B cell (primary cell): ENCODE measurements at regions not wholly inside any gene's neighbourhood (a gene's known extent, or its start where the extent isn't known, plus 50 kb on each side); places are given as distances from the start of the nearest gene placed in this dataset.

Experiments used
- ATAC-seq: fragments of 200-7000 bp; cut with Tn5 transposase; one replicate; pipeline ENCODE4 v1.10.0; 2021; ENCODE audit warnings: low read depth, mild to moderate bottlenecking, moderate number of reproducible peaks, moderate library complexity
- CTCF ChIA-PET: fragments of 350-600 bp; sonication (Branson Sonifier 250); formaldehyde crosslinking; loops from one replicate; lab custom pipeline; 2021; ENCODE audit warnings: antibody characterized with exemption, inconsistent platforms; lab: Charles Lee
- POLR2A ChIA-PET: fragments of 350-600 bp; sonication (Branson Sonifier 250); formaldehyde crosslinking; loops from one replicate; lab custom pipeline; 2021; ENCODE audit warnings: antibody characterized with exemption; lab: Charles Lee
- DNase-seq: peaks from one replicate; pipeline ENCODE4 v3.0.0; 2013
- H2AFZ ChIP-seq: 2 replicates; pipeline ENCODE4 v1.6.1; 2012; ENCODE audit warnings: mild to moderate bottlenecking, low read depth, low read length; ENCODE audit not compliant: insufficient read depth, poor library complexity, severe bottlenecking
- H3K27ac ChIP-seq, 2 donors: 1 replicate in 1 of 2; 2 replicates in 1 of 2; pipeline ENCODE4 v1.5.1; 2012 to 2013; ENCODE audit warnings: low read length in 2 of 2, mild to moderate bottlenecking in 2 of 2, moderate library complexity in 1 of 2
- H3K27me3 ChIP-seq, 4 experiments: fragments of 200-600 bp in 1 of 4; sonication (generic) in 1 of 4; replicated peaks in 1 of 4; 1 replicate in 2 of 4; 2 replicates in 2 of 4; pipeline versions ENCODE4 v1.6.1 to v1.7.0; 2013 to 2016; ENCODE audit warnings: low read length in 3 of 4, mild to moderate bottlenecking in 2 of 4, mixed read lengths in 1 of 4, moderate library complexity in 1 of 4; ENCODE audit not compliant: insufficient read depth in 4 of 4, control insufficient read depth in 3 of 4; ENCODE audit errors: control extremely low read depth in 1 of 4
- H3K36me3 ChIP-seq, 2 experiments: replicated peaks in 1 of 2; 1 replicate in 1 of 2; 2 replicates in 1 of 2; pipeline versions ENCODE4 v1.6.1 to v1.7.1; 2013; ENCODE audit warnings: low read length in 1 of 2; ENCODE audit not compliant: insufficient read depth in 2 of 2, control insufficient read depth in 1 of 2; ENCODE audit errors: control extremely low read depth in 1 of 2, extremely low read depth in 1 of 2
- H3K4me1 ChIP-seq, 2 donors: fragments of 200-600 bp in 1 of 2; sonication (generic) in 1 of 2; 1 replicate in 1 of 2; 2 replicates in 1 of 2; pipeline versions ENCODE4 v1.5.1 to v1.6.1; 2013 to 2017; ENCODE audit warnings: low read length in 2 of 2; ENCODE audit not compliant: control insufficient read depth in 2 of 2, insufficient read depth in 2 of 2
- H3K4me2 ChIP-seq: replicated peaks from 2 replicates; pipeline ENCODE3; 2012; ENCODE audit warnings: mild to moderate bottlenecking, low read depth, low read length; ENCODE audit not compliant: poor library complexity, severe bottlenecking
- H3K4me3 ChIP-seq, 5 experiments: fragments of 200-600 bp in 1 of 5; sonication (generic) in 1 of 5; 1 replicate in 3 of 5; 2 replicates in 2 of 5; pipeline versions ENCODE4 v1.5.1 to v1.7.0; 2011 to 2016; ENCODE audit warnings: low read length in 4 of 5, mild to moderate bottlenecking in 4 of 5, low read depth in 2 of 5, control low read depth in 1 of 5, moderate library complexity in 1 of 5; ENCODE audit not compliant: insufficient read depth in 1 of 5; ENCODE audit errors: control extremely low read depth in 1 of 5, extremely low read depth in 1 of 5
- H3K79me2 ChIP-seq: fragments of 200-600 bp; sonication (generic); one replicate; pipeline ENCODE4 v1.6.0; 2016; ENCODE audit warnings: low read length; ENCODE audit not compliant: control insufficient read depth, insufficient read depth
- H3K9ac ChIP-seq: fragments of 200-600 bp; sonication (generic); 2 replicates; pipeline ENCODE4 v1.6.1; 2017; ENCODE audit warnings: mild to moderate bottlenecking, low read length, moderate library complexity
- H3K9me3 ChIP-seq, 3 donors: one replicate each; pipeline versions ENCODE4 v1.6.1 to v1.7.1; 2013; ENCODE audit warnings: low read length in 2 of 3; ENCODE audit not compliant: control insufficient read depth in 2 of 3, insufficient read depth in 1 of 3; ENCODE audit errors: control extremely low read depth in 1 of 3
- H4K20me1 ChIP-seq: 2 replicates; pipeline ENCODE4 v1.6.0; 2012; ENCODE audit warnings: mild to moderate bottlenecking, low read length; ENCODE audit not compliant: insufficient read depth, control insufficient read depth, poor library complexity, severe bottlenecking
- H3K27ac Mint-ChIP-seq: one replicate; pipeline ENCODE4 v1.8.0; 2021; ENCODE audit warnings: mixed read lengths
- H3K27me3 Mint-ChIP-seq: one replicate; pipeline ENCODE4 v1.8.0; 2021; ENCODE audit warnings: mixed read lengths
- H3K4me1 Mint-ChIP-seq: one replicate; pipeline ENCODE4 v1.8.0; 2021; ENCODE audit warnings: mixed read lengths
- H3K4me3 Mint-ChIP-seq: one replicate; pipeline ENCODE4 v1.8.0; 2021; ENCODE audit warnings: mixed read lengths
- H3K9me3 Mint-ChIP-seq: one replicate; pipeline ENCODE4 v1.8.0; 2022; ENCODE audit warnings: mixed read lengths; ENCODE audit not compliant: insufficient read depth
- EZH2 ChIP-seq: IDR thresholded peaks from 2 replicates; pipeline ENCODE4 v1.6.1; 2012; ENCODE audit warnings: borderline replicate concordance, low read depth, mild to moderate bottlenecking, moderate library complexity, low read length; ENCODE audit not compliant: insufficient read depth, poor library complexity, severe bottlenecking
- WGBS: methylation state at CpG from one replicate; pipeline ENCODE4 v1.1.5; 2013; ENCODE audit warnings: missing lambda C conversion rate; ENCODE audit not compliant: insufficient coverage; 5-methylcytosine and 5-hydroxymethylcytosine counted together
- intact Hi-C: fragments of 100-400 bp; cut with micrococcal nuclease; formaldehyde crosslinking; loops from one replicate; pipeline ENCODE4 v1.10.0; 2022
- TF ChIP-seq, protein P1 (sequence below): fragments of 200-600 bp; IDR thresholded peaks from one replicate; pipeline ENCODE4 v1.8.0; 2022; ENCODE audit warnings: antibody characterized with exemption, mild to moderate bottlenecking

DNA sequence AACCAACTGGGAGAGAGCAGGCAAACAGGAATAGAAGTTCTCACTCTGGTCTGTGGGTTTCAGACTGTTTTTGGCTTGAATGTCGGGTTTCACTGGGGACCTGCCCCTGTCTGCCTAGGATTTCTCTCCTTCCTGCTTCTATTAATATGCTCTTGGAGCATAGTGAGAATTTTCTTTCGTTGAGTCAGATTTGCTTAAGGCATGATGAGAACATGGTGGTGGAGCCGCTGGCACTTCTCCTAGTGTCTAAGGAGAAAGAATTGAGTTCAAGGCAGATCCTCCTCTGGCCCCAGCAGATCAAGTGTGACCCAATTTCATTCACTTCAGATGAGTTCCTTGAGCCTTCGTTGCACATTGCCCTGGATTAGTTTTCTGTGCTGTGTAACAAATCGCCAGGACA lies 103.9 kb upstream of the HS6ST1 start:
- Mint-ChIP-seq H3K27me3 (no peaks in the 10 kb centered on the region), H3K27ac (no peak overlapping the region), H3K9me3 (no peaks in the 10 kb centered on the region), H3K4me1 (no peaks in the 10 kb centered on the region), H3K4me3 (no peak overlapping the region)
- CTCF ChIA-PET, result no interaction called here
- Histone ChIP-seq H3K27ac (no peak overlapping the region), H3K4me2 (no peak overlapping the region), H3K36me3 (no peaks in the 10 kb centered on the region), H3K9me3 (peaks cover 0 to 16% (median 0%) of the 10 kb centered on the region in 3 donors), H2AFZ (no peak overlapping the region), H3K4me3 (no peak overlapping the region), H4K20me1 (no peaks in the 10 kb centered on the region), H3K27me3 (no peaks in the 10 kb centered on the region), H3K4me1 (no peaks in the 10 kb centered on the region), H3K9ac (no peak overlapping the region), H3K79me2 (no peaks in the 10 kb centered on the region)
- ATAC-seq (no peak), DNase-seq (no peak)
- no peak for TF ChIP-seq EZH2
- TF ChIP-seq, protein P1, sequence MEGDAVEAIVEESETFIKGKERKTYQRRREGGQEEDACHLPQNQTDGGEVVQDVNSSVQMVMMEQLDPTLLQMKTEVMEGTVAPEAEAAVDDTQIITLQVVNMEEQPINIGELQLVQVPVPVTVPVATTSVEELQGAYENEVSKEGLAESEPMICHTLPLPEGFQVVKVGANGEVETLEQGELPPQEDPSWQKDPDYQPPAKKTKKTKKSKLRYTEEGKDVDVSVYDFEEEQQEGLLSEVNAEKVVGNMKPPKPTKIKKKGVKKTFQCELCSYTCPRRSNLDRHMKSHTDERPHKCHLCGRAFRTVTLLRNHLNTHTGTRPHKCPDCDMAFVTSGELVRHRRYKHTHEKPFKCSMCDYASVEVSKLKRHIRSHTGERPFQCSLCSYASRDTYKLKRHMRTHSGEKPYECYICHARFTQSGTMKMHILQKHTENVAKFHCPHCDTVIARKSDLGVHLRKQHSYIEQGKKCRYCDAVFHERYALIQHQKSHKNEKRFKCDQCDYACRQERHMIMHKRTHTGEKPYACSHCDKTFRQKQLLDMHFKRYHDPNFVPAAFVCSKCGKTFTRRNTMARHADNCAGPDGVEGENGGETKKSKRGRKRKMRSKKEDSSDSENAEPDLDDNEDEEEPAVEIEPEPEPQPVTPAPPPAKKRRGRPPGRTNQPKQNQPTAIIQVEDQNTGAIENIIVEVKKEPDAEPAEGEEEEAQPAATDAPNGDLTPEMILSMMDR, result no peak
- POLR2A ChIA-PET, result no interaction called here
- WGBS, result 88% methylated on average over 2 of the region's 5 CpGs
- intact Hi-C loops, result no loop called here

DNA sequence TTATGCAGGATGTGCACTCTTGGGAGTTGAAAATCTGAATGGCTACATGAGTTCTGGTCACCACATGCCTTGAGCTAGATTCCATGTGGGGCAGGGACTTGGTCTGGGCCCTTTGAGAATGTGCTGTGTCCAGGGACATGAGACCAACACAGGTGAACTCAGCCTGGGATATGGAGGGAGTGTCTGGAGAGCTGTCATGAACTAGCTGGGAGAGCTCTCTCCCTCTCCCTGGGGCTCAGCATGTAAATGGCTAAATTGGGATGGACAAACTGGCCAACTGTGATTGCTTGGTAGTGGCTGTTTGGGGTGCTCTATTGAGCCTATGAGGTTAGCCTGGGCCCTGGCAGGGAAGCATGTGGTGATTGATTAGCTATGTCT lies 105.1 kb upstream of the HS6ST1 start:
- intact Hi-C loops, result no loop called here
- H3K4me3 Mint-ChIP-seq, result no peak overlapping the region
- Histone ChIP-seq H3K4me2 (no peak overlapping the region), H3K36me3 (no peaks in the 10 kb centered on the region), H3K4me1 (no peaks in the 10 kb centered on the region), H3K9ac (no peak overlapping the region), H3K4me3 (no peak overlapping the region), H4K20me1 (no peaks in the 10 kb centered on the region), H3K79me2 (no peaks in the 10 kb centered on the region), H2AFZ (no peak overlapping the region), H3K27me3 (no peaks in the 10 kb centered on the region), H3K27ac (no peak overlapping the region), H3K9me3 (peaks cover 0 to 16% (median 0%) of the 10 kb centered on the region in 3 donors)
- ATAC-seq (no peak), DNase-seq (no peak)
- H3K9me3 Mint-ChIP-seq, result peaks cover 2% of the 10 kb centered on the region
- H3K27me3 Mint-ChIP-seq, result no peaks in the 10 kb centered on the region
- H3K27ac Mint-ChIP-seq, result no peak overlapping the region
- ChIA-PET POLR2A (no interaction called here), CTCF (no interaction called here)
- no peaks in the 10 kb centered on the region for H3K4me1 Mint-ChIP-seq
- TF ChIP-seq, protein P1, result no peak
- no peak for TF ChIP-seq EZH2
